ENCODE measurements at regions not wholly inside any gene's neighbourhood (a gene's known extent, or its start where the extent isn't known, plus 50 kb on each side); places are given as distances from the start of the nearest gene placed in this dataset.
A peak's percentile ranks its signal among the peaks of the same experiment; 100 is the strongest.

GRCh38 chr4:159444678-159445077 lies 341.8 kb downstream of the RAPGEF2 start:
- H3K27ac ChIP-seq (ENCODE audit: low read depth, low read length): no peak overlapping the region
- no peak overlapping the region for H2AFZ ChIP-seq (ENCODE audit: low read depth, low read length, poor library complexity, severe bottlenecking)
- RAD21 ChIA-PET (ENCODE audit: low non-redundant PET in 1 of 2, low total read pairs in 2 of 2, uncharacterized antibody in 2 of 2, unreplicated experiment in 2 of 2): no interaction called here
- H3K4me2 ChIP-seq (ENCODE audit: low read length): no peak overlapping the region
- CTCF ChIA-PET: no interaction called here
- H3K27me3 ChIP-seq (ENCODE audit: insufficient read depth, low read length): no peaks in the 10 kb centered on the region
- no peaks in the 10 kb centered on the region for H3K36me3 ChIP-seq (ENCODE audit: control insufficient read depth in 1 of 2, insufficient read depth in 2 of 2, low read length in 2 of 2)
- no TSS peak for BruUV-seq (replicated peaks)
- POLR2A ChIA-PET: no interaction called here
- no peak overlapping the region for H3K4me3 ChIP-seq (replicated peaks in 1 of 2; ENCODE audit: low read depth in 1 of 2, low read length in 2 of 2)
- peak in 2 of 3 experiments; percentile 17 to 30; a peak in 2 of 6 replicates for TF ChIP-seq CTCF (IDR thresholded peaks at IDR 0.05 in 2 of 3, conservative IDR thresholded peaks at IDR 0.05 in 1 of 3; ENCODE audit: borderline replicate concordance in 1 of 3, insufficient read depth in 1 of 3, low read depth in 2 of 3, low read length in 2 of 3)
- TF ChIP-seq ATF3 (IDR thresholded peaks at IDR 0.05): no peak
- no peak for TF ChIP-seq POLR2AphosphoS5 (IDR thresholded peaks at IDR 0.05; ENCODE audit: low read depth, low read length)
- no peak for TF ChIP-seq CEBPB (IDR thresholded peaks at IDR 0.05; ENCODE audit: low read depth)
- peak; percentile 43 for TF ChIP-seq RAD21 (IDR thresholded peaks at IDR 0.05; ENCODE audit: low read depth)
- TF ChIP-seq YY1 (IDR thresholded peaks at IDR 0.05; ENCODE audit: extremely low read depth, insufficient replicate concordance, low read depth, low read length): no peak
- TF ChIP-seq FOSL1 (IDR thresholded peaks at IDR 0.05; ENCODE audit: low read depth): no peak
- TF ChIP-seq MAX (IDR thresholded peaks at IDR 0.05): no peak
- no peak for TF ChIP-seq JUND (IDR thresholded peaks at IDR 0.05)
- peaks cover 0 to 3% of the 10 kb centered on the region in 2 experiments; a peak in 1 of 4 replicates for H3K4me1 ChIP-seq (ENCODE audit: control insufficient read depth in 1 of 2, insufficient read depth in 2 of 2, low read length in 2 of 2)
- no peak for DNase-seq (ENCODE audit: low read depth, low spot score)
- H4K20me1 ChIP-seq (ENCODE audit: insufficient read depth): no peaks in the 10 kb centered on the region
- no peak overlapping the region for H3K9ac ChIP-seq (ENCODE audit: low read length)
- no peak; the same call in 1 of the 2 replicates for ATAC-seq
- intact Hi-C loops (cut with micrococcal nuclease): loop anchor here (5.0 kb wide), 3 partner anchors 712 to 1187 kb away; partner anchors contain the start of genes C4orf46 and ETFDH
- H3K79me2 ChIP-seq (ENCODE audit: insufficient read depth, low read length): no peaks in the 10 kb centered on the region
- no peaks in the 10 kb centered on the region for H3K9me2 ChIP-seq (ENCODE audit: insufficient read depth)
- no peaks in the 10 kb centered on the region for H3K9me3 ChIP-seq (ENCODE audit: control insufficient read depth in 1 of 2, insufficient read depth in 1 of 2, low read depth in 1 of 2, low read length in 2 of 2)

Measured in HCT116 (cell line).